ENCODE measurements at regions not wholly inside any gene's neighbourhood (a gene's known extent, or its start where the extent isn't known, plus 50 kb on each side); places are given as distances from the start of the nearest gene placed in this dataset.
"Not testable (repeated sequence)": the region's sequence is repeated elsewhere in the genome, so short reads cannot be mapped to it uniquely, and the experiment has no call there.

DNA sequence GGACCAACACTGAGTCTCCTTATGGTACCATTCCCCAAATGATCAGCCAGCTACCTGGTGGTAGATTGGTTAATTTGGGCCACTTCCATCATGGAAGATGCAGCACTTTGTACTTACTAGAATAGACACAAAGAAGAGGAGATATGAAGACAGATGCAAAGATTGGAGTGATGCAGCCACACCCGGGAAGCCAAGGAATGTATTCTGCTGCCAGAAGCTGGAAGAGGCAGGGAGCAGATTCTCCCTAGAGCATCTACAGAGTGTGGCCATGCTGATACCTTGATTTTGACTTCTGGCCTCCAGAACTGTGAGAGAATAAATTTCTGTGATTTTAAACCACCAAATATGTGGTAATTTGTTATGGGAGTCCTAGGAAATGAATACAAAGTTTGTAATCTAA, 68.9 kb downstream of the FOXD4L6 start:
- TF ChIP-seq, protein P1, sequence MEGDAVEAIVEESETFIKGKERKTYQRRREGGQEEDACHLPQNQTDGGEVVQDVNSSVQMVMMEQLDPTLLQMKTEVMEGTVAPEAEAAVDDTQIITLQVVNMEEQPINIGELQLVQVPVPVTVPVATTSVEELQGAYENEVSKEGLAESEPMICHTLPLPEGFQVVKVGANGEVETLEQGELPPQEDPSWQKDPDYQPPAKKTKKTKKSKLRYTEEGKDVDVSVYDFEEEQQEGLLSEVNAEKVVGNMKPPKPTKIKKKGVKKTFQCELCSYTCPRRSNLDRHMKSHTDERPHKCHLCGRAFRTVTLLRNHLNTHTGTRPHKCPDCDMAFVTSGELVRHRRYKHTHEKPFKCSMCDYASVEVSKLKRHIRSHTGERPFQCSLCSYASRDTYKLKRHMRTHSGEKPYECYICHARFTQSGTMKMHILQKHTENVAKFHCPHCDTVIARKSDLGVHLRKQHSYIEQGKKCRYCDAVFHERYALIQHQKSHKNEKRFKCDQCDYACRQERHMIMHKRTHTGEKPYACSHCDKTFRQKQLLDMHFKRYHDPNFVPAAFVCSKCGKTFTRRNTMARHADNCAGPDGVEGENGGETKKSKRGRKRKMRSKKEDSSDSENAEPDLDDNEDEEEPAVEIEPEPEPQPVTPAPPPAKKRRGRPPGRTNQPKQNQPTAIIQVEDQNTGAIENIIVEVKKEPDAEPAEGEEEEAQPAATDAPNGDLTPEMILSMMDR (IDR thresholded peaks at IDR 0.05 in 8 of 11, conservative IDR thresholded peaks at IDR 0.05 in 3 of 11): not testable (repeated sequence)
- not testable (repeated sequence) for TF ChIP-seq POLR2AphosphoS5 (IDR thresholded peaks at IDR 0.05)

Measured in spleen (tissue), 7 donors.